HEK293 (cell line): ENCODE measurements at regions not wholly inside any gene's neighbourhood (a gene's known extent, or its start where the extent isn't known, plus 50 kb on each side); places are given as distances from the start of the nearest gene placed in this dataset.

Experiments
- CTCF ChIA-PET: fragments of 350-600 bp; formaldehyde crosslinking; extraction: SDS; loops from one replicate; lab custom pipeline; 2021; ENCODE audit warnings: antibody characterized with exemption; lab: Yijun Ruan, JAX
- POLR2A ChIA-PET: fragments of 300-600 bp; formaldehyde crosslinking; extraction: SDS; loops from one replicate; lab custom pipeline; 2020; ENCODE audit warnings: antibody characterized with exemption, inconsistent platforms; lab: Yijun Ruan, JAX
- H3K27ac ChIP-seq: fragments of 200-500 bp; sonication (Bioruptor generic); 2 replicates; pipeline ENCODE4 v1.5.1; 2014; ENCODE audit warnings: low read depth, low read length, control low read depth, inconsistent platforms; ENCODE audit errors: extremely low read depth
- H3K36me3 ChIP-seq, 2 experiments: fragments of 200-500 bp in 1 of 2; sonication (Bioruptor generic) in 1 of 2; 1 replicate in 1 of 2; 2 replicates in 1 of 2; pipeline ENCODE4 v1.5.1; 2014 to 2017; ENCODE audit warnings: inconsistent platforms in 2 of 2, low read length in 2 of 2; ENCODE audit not compliant: control insufficient read depth in 2 of 2, insufficient read depth in 1 of 2
- H3K4me1 ChIP-seq: fragments of 200-500 bp; sonication (Bioruptor generic); 2 replicates; pipeline ENCODE4 v1.5.1; 2014; ENCODE audit warnings: mild to moderate bottlenecking, low read length, inconsistent platforms; ENCODE audit not compliant: control insufficient read depth, insufficient read depth
- H3K4me3 ChIP-seq: 2 replicates; pipeline ENCODE4 v1.5.1; 2011; ENCODE audit warnings: low read depth, mild to moderate bottlenecking, control low read depth, low read length, moderate library complexity
- H3K9me3 ChIP-seq: fragments of 200-500 bp; sonication (Bioruptor generic); 2 replicates; pipeline ENCODE4 v1.5.1; 2014; ENCODE audit warnings: low read depth, low read length, inconsistent platforms; ENCODE audit not compliant: control insufficient read depth, insufficient read depth
- BCL11B ChIP-seq: fragments of 450-650 bp; formaldehyde crosslinking; IDR thresholded peaks from 2 replicates; pipeline ENCODE4 v1.5.1; 2016; ENCODE audit warnings: low read depth, missing biosample characterization, missing genetic modification characterization
- GLI2 ChIP-seq: fragments of 450-650 bp; formaldehyde crosslinking; IDR thresholded peaks from 2 replicates; pipeline ENCODE4; 2017; ENCODE audit warnings: missing biosample characterization, missing genetic modification characterization, low read depth, borderline replicate concordance
- GLIS2 ChIP-seq: fragments of 450-650 bp; formaldehyde crosslinking; IDR thresholded peaks from 2 replicates; pipeline ENCODE4 v1.5.1; 2016; ENCODE audit warnings: missing biosample characterization, missing genetic modification characterization
- KLF10 ChIP-seq: fragments of 450-650 bp; IDR thresholded peaks from 2 replicates; pipeline ENCODE4 v1.5.1; 2018; ENCODE audit warnings: missing biosample characterization, mild to moderate bottlenecking, missing genetic modification characterization
- KLF7 ChIP-seq: fragments of 450-650 bp; formaldehyde crosslinking; IDR thresholded peaks from 2 replicates; pipeline ENCODE4 v1.5.1; 2016; ENCODE audit warnings: missing biosample characterization, missing genetic modification characterization, borderline replicate concordance
- YY1 ChIP-seq: fragments of 450-650 bp; formaldehyde crosslinking; IDR thresholded peaks from 2 replicates; pipeline ENCODE4 v1.5.1; 2018; ENCODE audit warnings: missing biosample characterization, missing genetic modification characterization
- ZBTB48 ChIP-seq: fragments of 450-650 bp; formaldehyde crosslinking; IDR thresholded peaks from 2 replicates; pipeline ENCODE4 v1.5.1; 2016; ENCODE audit warnings: missing biosample characterization, missing genetic modification characterization
- ZBTB7A ChIP-seq: fragments of 450-650 bp; formaldehyde crosslinking; IDR thresholded peaks from 2 replicates; pipeline ENCODE4 v1.5.1; 2016; ENCODE audit warnings: low read depth, missing biosample characterization, missing genetic modification characterization
- ZFHX2 ChIP-seq: fragments of 450-650 bp; formaldehyde crosslinking; conservative IDR thresholded peaks from 2 replicates; pipeline ENCODE4 v1.5.1; 2016; ENCODE audit warnings: missing biosample characterization, missing genetic modification characterization
- ZNF121 ChIP-seq: fragments of 450-650 bp; formaldehyde crosslinking; IDR thresholded peaks from 2 replicates; pipeline ENCODE4 v1.5.1; 2016; ENCODE audit warnings: missing biosample characterization, missing genetic modification characterization
- ZNF132 ChIP-seq: fragments of 450-650 bp; formaldehyde crosslinking; IDR thresholded peaks from 2 replicates; pipeline ENCODE4 v1.5.1; 2017; ENCODE audit warnings: missing biosample characterization, missing genetic modification characterization, borderline replicate concordance
- ZNF157 ChIP-seq: fragments of 450-650 bp; formaldehyde crosslinking; IDR thresholded peaks from 2 replicates; pipeline ENCODE4 v1.5.1; 2016; ENCODE audit warnings: missing biosample characterization, missing genetic modification characterization
- ZNF16 ChIP-seq: fragments of 450-650 bp; formaldehyde crosslinking; IDR thresholded peaks from 2 replicates; pipeline ENCODE4 v1.5.1; 2016; ENCODE audit warnings: low read depth, missing biosample characterization, missing genetic modification characterization
- ZNF221 ChIP-seq: fragments of 450-650 bp; formaldehyde crosslinking; IDR thresholded peaks from 2 replicates; pipeline ENCODE4 v1.5.1; 2017; ENCODE audit warnings: missing biosample characterization, missing genetic modification characterization, borderline replicate concordance
- ZNF239 ChIP-seq: fragments of 450-650 bp; formaldehyde crosslinking; IDR thresholded peaks from 2 replicates; pipeline ENCODE4 v1.5.1; 2016; ENCODE audit warnings: missing biosample characterization, missing genetic modification characterization
- ZNF266 ChIP-seq: fragments of 450-650 bp; formaldehyde crosslinking; IDR thresholded peaks from 2 replicates; pipeline ENCODE4 v1.5.1; 2016; ENCODE audit warnings: missing biosample characterization, missing genetic modification characterization, low read depth
- ZNF37A ChIP-seq: fragments of 450-650 bp; IDR thresholded peaks from 2 replicates; pipeline ENCODE4 v1.5.1; 2018; ENCODE audit warnings: missing biosample characterization, missing genetic modification characterization
- ZNF521 ChIP-seq: fragments of 450-650 bp; formaldehyde crosslinking; IDR thresholded peaks from 2 replicates; pipeline ENCODE4 v1.5.1; 2017; ENCODE audit warnings: missing biosample characterization, mild to moderate bottlenecking, missing genetic modification characterization
- ZNF629 ChIP-seq: fragments of 450-650 bp; formaldehyde crosslinking; IDR thresholded peaks from 2 replicates; pipeline ENCODE4 v1.5.1; 2017; ENCODE audit warnings: missing biosample characterization, missing genetic modification characterization
- ZNF664 ChIP-seq: fragments of 450-650 bp; formaldehyde crosslinking; IDR thresholded peaks from 2 replicates; pipeline ENCODE4 v1.5.1; 2016; ENCODE audit warnings: missing biosample characterization, missing genetic modification characterization
- ZNF747 ChIP-seq: fragments of 450-650 bp; formaldehyde crosslinking; IDR thresholded peaks from 2 replicates; pipeline ENCODE4 v1.5.1; 2016; ENCODE audit warnings: missing biosample characterization, missing genetic modification characterization
- TF ChIP-seq, protein P1 (sequence below): fragments of 450-650 bp; formaldehyde crosslinking; IDR thresholded peaks from 2 replicates; pipeline ENCODE4 v1.5.1; 2016; ENCODE audit warnings: missing biosample characterization, missing genetic modification characterization, low read depth
- TF ChIP-seq, protein P2 (sequence below): fragments of 450-650 bp; formaldehyde crosslinking; IDR thresholded peaks from 2 replicates; pipeline ENCODE4 v1.5.1; 2017; ENCODE audit warnings: missing biosample characterization, missing genetic modification characterization
- TF ChIP-seq, protein P3 (sequence below): fragments of 450-650 bp; formaldehyde crosslinking; IDR thresholded peaks from 2 replicates; pipeline ENCODE4 v1.5.1; 2016; ENCODE audit warnings: missing biosample characterization, missing genetic modification characterization
- TF ChIP-seq, protein P4 (sequence below): fragments of 450-650 bp; formaldehyde crosslinking; optimal IDR thresholded peaks from 2 replicates; pipeline ENCODE3; 2016; ENCODE audit warnings: missing biosample characterization, mild to moderate bottlenecking, missing genetic modification characterization
- TF ChIP-seq, protein P5 (sequence below): sonication (generic); formaldehyde crosslinking; IDR thresholded peaks from 2 replicates; pipeline ENCODE4 v1.8.1; 2022; ENCODE audit warnings: mild to moderate bottlenecking, moderate library complexity, missing genetic modification reagents

DNA sequence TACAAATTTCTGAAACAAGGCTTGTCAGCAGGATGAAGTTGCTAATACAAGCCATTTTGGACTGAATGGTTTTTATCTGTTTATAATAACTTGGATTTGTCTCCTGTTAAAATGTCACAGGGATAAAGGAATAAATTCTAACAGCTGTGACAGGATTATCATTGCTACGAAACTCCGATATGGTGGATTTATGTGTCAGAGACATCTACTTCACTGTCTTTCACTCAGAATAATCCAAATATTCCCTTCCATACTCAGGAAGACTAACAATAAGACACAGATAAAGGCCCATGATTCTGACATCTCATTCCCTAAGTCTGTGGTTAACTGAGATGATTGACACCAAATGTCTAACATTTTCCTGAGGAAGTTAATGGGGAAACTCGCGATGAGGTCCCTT, 529.8 kb upstream of the GOT2 start:
- no peak overlapping the region for H3K27ac ChIP-seq
- no peak overlapping the region for H3K4me3 ChIP-seq
- CTCF ChIA-PET, result no interaction called here
- no peaks in the 10 kb centered on the region for H3K4me1 ChIP-seq
- H3K9me3 ChIP-seq, result no peaks in the 10 kb centered on the region
- no peaks in the 10 kb centered on the region for H3K36me3 ChIP-seq
- TF ChIP-seq ZBTB48 (tag by site-specific recombination), result no peak
- no peak for TF ChIP-seq ZNF221 (tag by site-specific recombination)
- no peak for TF ChIP-seq ZNF664 (tag by site-specific recombination)
- no peak for TF ChIP-seq ZNF121 (tag by site-specific recombination)
- TF ChIP-seq ZBTB7A, result no peak
- TF ChIP-seq ZNF629 (tag by site-specific recombination), result no peak
- TF ChIP-seq ZNF239 (tag by site-specific recombination), result no peak
- no peak for TF ChIP-seq GLI2 (tag by site-specific recombination)
- no peak for TF ChIP-seq ZNF747 (tag by site-specific recombination)
- TF ChIP-seq ZNF157 (tag by site-specific recombination), result no peak
- no peak for TF ChIP-seq ZNF521 (tag by site-specific recombination)
- no peak for TF ChIP-seq ZFHX2 (tag by site-specific recombination)
- TF ChIP-seq ZNF37A, result no peak
- TF ChIP-seq BCL11B (tag by site-specific recombination), result no peak
- no peak for TF ChIP-seq KLF7 (tag by site-specific recombination)
- POLR2A ChIA-PET, result no interaction called here

DNA sequence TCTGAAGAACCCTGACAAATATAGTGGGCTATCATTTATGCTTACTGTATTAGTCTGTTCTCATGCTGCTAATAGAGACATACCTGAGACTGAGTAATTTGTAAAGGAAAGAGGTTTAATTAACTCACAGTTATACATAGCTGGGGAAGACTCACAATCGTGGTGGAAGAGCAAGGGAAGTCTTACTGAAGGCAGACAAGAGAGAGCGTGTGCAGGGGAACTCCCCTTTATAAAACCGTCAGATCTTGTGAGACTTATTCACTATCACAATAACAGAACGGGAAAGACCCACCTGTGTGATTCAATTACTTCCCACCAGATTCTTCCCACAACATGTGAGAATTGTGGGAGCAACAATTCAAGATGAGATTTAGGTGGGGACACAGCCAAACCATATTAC, 526.8 kb upstream of the GOT2 start:
- H3K4me1 ChIP-seq, result no peaks in the 10 kb centered on the region
- H3K9me3 ChIP-seq, result no peaks in the 10 kb centered on the region
- CTCF ChIA-PET, result no interaction called here
- H3K4me3 ChIP-seq, result no peak overlapping the region
- no peak overlapping the region for H3K27ac ChIP-seq
- TF ChIP-seq ZNF266 (tag by site-specific recombination) (no peak), ZNF16 (tag by site-specific recombination) (no peak), GLIS2 (tag by site-specific recombination) (no peak)
- TF ChIP-seq, protein P1, sequence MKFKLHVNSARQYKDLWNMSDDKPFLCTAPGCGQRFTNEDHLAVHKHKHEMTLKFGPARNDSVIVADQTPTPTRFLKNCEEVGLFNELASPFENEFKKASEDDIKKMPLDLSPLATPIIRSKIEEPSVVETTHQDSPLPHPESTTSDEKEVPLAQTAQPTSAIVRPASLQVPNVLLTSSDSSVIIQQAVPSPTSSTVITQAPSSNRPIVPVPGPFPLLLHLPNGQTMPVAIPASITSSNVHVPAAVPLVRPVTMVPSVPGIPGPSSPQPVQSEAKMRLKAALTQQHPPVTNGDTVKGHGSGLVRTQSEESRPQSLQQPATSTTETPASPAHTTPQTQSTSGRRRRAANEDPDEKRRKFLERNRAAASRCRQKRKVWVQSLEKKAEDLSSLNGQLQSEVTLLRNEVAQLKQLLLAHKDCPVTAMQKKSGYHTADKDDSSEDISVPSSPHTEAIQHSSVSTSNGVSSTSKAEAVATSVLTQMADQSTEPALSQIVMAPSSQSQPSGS (tag by site-specific recombination), result no peak
- POLR2A ChIA-PET, result no interaction called here
- no peaks in the 10 kb centered on the region for H3K36me3 ChIP-seq

DNA sequence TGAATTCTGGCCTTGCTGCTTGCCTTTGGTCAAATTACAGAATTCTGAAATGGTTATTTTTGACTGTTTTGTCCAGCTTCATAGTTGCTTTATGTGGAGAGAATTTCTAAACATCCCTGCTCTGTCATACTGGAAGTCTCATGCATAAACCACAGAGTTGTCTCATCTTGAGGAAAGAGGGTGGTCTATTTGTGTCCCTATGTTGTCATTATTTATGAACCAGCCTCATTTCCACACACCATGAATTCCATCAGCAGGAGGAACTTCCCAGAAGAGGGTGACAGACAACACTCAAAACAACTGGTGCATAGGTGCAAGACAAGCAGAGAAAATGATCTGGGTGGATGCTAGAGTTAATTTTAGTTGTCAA, 525.8 kb upstream of the GOT2 start:
- Histone ChIP-seq H3K4me1 (no peaks in the 10 kb centered on the region), H3K9me3 (no peaks in the 10 kb centered on the region), H3K36me3 (no peaks in the 10 kb centered on the region), H3K4me3 (no peak overlapping the region), H3K27ac (no peak overlapping the region)
- ChIA-PET CTCF (interaction anchor here (0.6 kb wide), 1 partner anchor 21 kb away, joined by 3 read pairs; no protein-coding TSS in a partner anchor), POLR2A (no interaction called here)
- TF ChIP-seq, protein P2, sequence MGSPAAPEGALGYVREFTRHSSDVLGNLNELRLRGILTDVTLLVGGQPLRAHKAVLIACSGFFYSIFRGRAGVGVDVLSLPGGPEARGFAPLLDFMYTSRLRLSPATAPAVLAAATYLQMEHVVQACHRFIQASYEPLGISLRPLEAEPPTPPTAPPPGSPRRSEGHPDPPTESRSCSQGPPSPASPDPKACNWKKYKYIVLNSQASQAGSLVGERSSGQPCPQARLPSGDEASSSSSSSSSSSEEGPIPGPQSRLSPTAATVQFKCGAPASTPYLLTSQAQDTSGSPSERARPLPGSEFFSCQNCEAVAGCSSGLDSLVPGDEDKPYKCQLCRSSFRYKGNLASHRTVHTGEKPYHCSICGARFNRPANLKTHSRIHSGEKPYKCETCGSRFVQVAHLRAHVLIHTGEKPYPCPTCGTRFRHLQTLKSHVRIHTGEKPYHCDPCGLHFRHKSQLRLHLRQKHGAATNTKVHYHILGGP (tag by site-specific recombination), result no peak
- no peak for TF ChIP-seq KLF10 (tag by site-specific recombination)
- TF ChIP-seq, protein P3, sequence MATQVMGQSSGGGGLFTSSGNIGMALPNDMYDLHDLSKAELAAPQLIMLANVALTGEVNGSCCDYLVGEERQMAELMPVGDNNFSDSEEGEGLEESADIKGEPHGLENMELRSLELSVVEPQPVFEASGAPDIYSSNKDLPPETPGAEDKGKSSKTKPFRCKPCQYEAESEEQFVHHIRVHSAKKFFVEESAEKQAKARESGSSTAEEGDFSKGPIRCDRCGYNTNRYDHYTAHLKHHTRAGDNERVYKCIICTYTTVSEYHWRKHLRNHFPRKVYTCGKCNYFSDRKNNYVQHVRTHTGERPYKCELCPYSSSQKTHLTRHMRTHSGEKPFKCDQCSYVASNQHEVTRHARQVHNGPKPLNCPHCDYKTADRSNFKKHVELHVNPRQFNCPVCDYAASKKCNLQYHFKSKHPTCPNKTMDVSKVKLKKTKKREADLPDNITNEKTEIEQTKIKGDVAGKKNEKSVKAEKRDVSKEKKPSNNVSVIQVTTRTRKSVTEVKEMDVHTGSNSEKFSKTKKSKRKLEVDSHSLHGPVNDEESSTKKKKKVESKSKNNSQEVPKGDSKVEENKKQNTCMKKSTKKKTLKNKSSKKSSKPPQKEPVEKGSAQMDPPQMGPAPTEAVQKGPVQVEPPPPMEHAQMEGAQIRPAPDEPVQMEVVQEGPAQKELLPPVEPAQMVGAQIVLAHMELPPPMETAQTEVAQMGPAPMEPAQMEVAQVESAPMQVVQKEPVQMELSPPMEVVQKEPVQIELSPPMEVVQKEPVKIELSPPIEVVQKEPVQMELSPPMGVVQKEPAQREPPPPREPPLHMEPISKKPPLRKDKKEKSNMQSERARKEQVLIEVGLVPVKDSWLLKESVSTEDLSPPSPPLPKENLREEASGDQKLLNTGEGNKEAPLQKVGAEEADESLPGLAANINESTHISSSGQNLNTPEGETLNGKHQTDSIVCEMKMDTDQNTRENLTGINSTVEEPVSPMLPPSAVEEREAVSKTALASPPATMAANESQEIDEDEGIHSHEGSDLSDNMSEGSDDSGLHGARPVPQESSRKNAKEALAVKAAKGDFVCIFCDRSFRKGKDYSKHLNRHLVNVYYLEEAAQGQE (tag by site-specific recombination), result no peak
- TF ChIP-seq, protein P4, sequence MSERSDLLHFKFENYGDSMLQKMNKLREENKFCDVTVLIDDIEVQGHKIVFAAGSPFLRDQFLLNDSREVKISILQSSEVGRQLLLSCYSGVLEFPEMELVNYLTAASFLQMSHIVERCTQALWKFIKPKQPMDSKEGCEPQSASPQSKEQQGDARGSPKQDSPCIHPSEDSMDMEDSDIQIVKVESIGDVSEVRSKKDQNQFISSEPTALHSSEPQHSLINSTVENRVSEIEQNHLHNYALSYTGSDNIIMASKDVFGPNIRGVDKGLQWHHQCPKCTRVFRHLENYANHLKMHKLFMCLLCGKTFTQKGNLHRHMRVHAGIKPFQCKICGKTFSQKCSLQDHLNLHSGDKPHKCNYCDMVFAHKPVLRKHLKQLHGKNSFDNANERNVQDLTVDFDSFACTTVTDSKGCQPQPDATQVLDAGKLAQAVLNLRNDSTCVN (tag by site-specific recombination), result no peak
- no peak for TF ChIP-seq YY1 (tag by site-specific recombination)
- TF ChIP-seq, protein P5, sequence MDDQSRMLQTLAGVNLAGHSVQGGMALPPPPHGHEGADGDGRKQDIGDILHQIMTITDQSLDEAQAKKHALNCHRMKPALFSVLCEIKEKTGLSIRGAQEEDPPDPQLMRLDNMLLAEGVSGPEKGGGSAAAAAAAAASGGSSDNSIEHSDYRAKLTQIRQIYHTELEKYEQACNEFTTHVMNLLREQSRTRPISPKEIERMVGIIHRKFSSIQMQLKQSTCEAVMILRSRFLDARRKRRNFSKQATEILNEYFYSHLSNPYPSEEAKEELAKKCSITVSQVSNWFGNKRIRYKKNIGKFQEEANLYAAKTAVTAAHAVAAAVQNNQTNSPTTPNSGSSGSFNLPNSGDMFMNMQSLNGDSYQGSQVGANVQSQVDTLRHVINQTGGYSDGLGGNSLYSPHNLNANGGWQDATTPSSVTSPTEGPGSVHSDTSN (CRISPR knock-in tag), result no peak
- no peak for TF ChIP-seq ZNF132 (tag by site-specific recombination)
